Adrenal gland (tissue), 9 donors: ENCODE measurements at regions not wholly inside any gene's neighbourhood (a gene's known extent, or its start where the extent isn't known, plus 50 kb on each side); places are given as distances from the start of the nearest gene placed in this dataset.

Experiments
- DNase-seq, 7 donors: peaks; one replicate each; pipeline ENCODE4 v3.0.0-alpha.2; 2019 to 2020
- H3K27ac ChIP-seq, 5 donors: fragments of 200-600 bp; sonication (generic) in 4 of 5; 1 replicate in 3 of 5; 2 replicates in 2 of 5; pipeline versions ENCODE4 v1.5.1 to v1.8.0; 2016 to 2020; ENCODE audit warnings: mild to moderate bottlenecking in 1 of 5
- H3K27me3 ChIP-seq: fragments of 200-600 bp; 2 replicates; pipeline ENCODE4 v1.8.0; 2021
- H3K36me3 ChIP-seq, 2 donors: fragments of 200-600 bp; replicated peaks in 1 of 2; 1 replicate in 1 of 2; 2 replicates in 1 of 2; pipeline versions ENCODE4 v1.5.1 to v1.8.0; 2018 to 2022
- H3K4me1 ChIP-seq, 2 donors: fragments of 200-600 bp; replicated peaks in 1 of 2; 1 replicate in 1 of 2; 2 replicates in 1 of 2; pipeline versions ENCODE4 v1.5.1 to v1.8.0; 2018 to 2021
- H3K4me3 ChIP-seq, 4 donors: fragments of 200-600 bp; sonication (generic) in 3 of 4; one replicate each; pipeline ENCODE4 v1.5.1; 2016 to 2018
- H3K9me3 ChIP-seq, 3 donors: fragments of 200-600 bp; sonication (generic) in 1 of 3; replicated peaks in 1 of 3; 1 replicate in 2 of 3; 2 replicates in 1 of 3; pipeline versions ENCODE4 v1.5.1 to v1.8.0; 2016 to 2021
- CTCF ChIP-seq, 6 experiments: fragments of 450-650 bp in 4 of 6; fragments of 200-600 bp in 2 of 6; sonication (generic) in 1 of 6; IDR thresholded peaks; 1 replicate in 5 of 6; 2 replicates in 1 of 6; pipeline versions ENCODE4 v1.5.1 to v1.8.0; 2016 to 2021; ENCODE audit warnings: antibody characterized with exemption in 6 of 6, mild to moderate bottlenecking in 2 of 6, moderate library complexity in 1 of 6
- POLR2A ChIP-seq, 2 donors: fragments of 450-650 bp; IDR thresholded peaks; one replicate each; pipeline ENCODE4 v1.6.1; 2017; ENCODE audit warnings: antibody characterized with exemption in 2 of 2, mild to moderate bottlenecking in 2 of 2, moderate library complexity in 1 of 2
- WGBS, 4 donors: extraction: QIAGEN DNeasy Blood & Tissue Kit in 2 of 4; methylation state at CpG; one replicate each; pipeline versions ENCODE4 v1.1.5 to v1.1.7; 2013 to 2017; 5-methylcytosine and 5-hydroxymethylcytosine counted together
- intact Hi-C, 2 donors: fragments of 100-400 bp; cut with DNase I; formaldehyde crosslinking; loops; one replicate each; pipeline versions ENCODE4 v1.14.1 to v1.15.0; 2022 to 2023
- donor health status: healthy with polysubstance abuse.
- donor health status: Bipolar disorder and iron deficiency.
- donor health status: DM: yes; HTN: yes; CAD: no.
- donor health status: DM: no; HTN: no; CAD: no.
- donor health status: DM: no; HTN: no; CAD: no.

GRCh38 chr1:174075245-174075692 is 53.1 kb upstream of the RC3H1 start:
- TF ChIP-seq CTCF (IDR thresholded peaks at IDR 0.05) = no peak
- no peak for TF ChIP-seq POLR2A (IDR thresholded peaks at IDR 0.05)
- intact Hi-C loops = loop anchor here in 1 of 2 donors (10.0 kb wide), 1 partner anchor 100 kb away; no protein-coding TSS in a partner anchor
- Histone ChIP-seq H3K4me1 (no peaks in the 10 kb centered on the region), H3K27me3 (no peaks in the 10 kb centered on the region), H3K36me3 (no peaks in the 10 kb centered on the region), H3K27ac (no peak overlapping the region), H3K4me3 (no peak overlapping the region), H3K9me3 (no peaks in the 10 kb centered on the region)
- WGBS, 4 donors = 29 to 39% (median 37%) methylated on average over 2 of the region's 2 CpGs
- DNase-seq = no peak

- Histone ChIP-seq H3K27me3 (no peaks in the 10 kb centered on the region), H3K4me3 (no peak overlapping the region), H3K4me1 (no peaks in the 10 kb centered on the region), H3K27ac (no peak overlapping the region), H3K9me3 (no peaks in the 10 kb centered on the region), H3K36me3 (no peaks in the 10 kb centered on the region)
- intact Hi-C loops = loop anchor here in 1 of 2 donors (10.0 kb wide), 1 partner anchor 100 kb away; no protein-coding TSS in a partner anchor
- TF ChIP-seq CTCF (IDR thresholded peaks at IDR 0.05) (peak; percentile 17 to 55 (median 44)), POLR2A (IDR thresholded peaks at IDR 0.05) (no peak)
- DNase-seq = no peak
- WGBS, 4 donors = 43 to 45% (median 44%) methylated on average over 2 of the region's 2 CpGs
Measured at GRCh38 chr1:174074757-174075156, 52.6 kb upstream of the RC3H1 start.

- no peak overlapping the region for H3K4me3 ChIP-seq
- intact Hi-C loops = loop anchor here in 1 of 2 donors (10.0 kb wide), 1 partner anchor 98 kb away; no protein-coding TSS in a partner anchor
- H3K36me3 ChIP-seq = no peaks in the 10 kb centered on the region
- no peaks in the 10 kb centered on the region for H3K27me3 ChIP-seq
- no peak overlapping the region for H3K27ac ChIP-seq
- no peak for DNase-seq
- no peak for TF ChIP-seq CTCF (IDR thresholded peaks at IDR 0.05)
- no peak for TF ChIP-seq POLR2A (IDR thresholded peaks at IDR 0.05)
- no peaks in the 10 kb centered on the region for H3K4me1 ChIP-seq
- WGBS, 4 donors = 58 to 77% (median 68%) methylated on average over 3 of the region's 3 CpGs
- H3K9me3 ChIP-seq = no peaks in the 10 kb centered on the region
Measured at GRCh38 chr1:174072581-174072980, 50.4 kb upstream of the RC3H1 start.
